ENCODE measurements at regions not wholly inside any gene's neighbourhood (a gene's known extent, or its start where the extent isn't known, plus 50 kb on each side); places are given as distances from the start of the nearest gene placed in this dataset.

- H3K4me1 ChIP-seq (ENCODE audit: insufficient read depth, low read length, poor library complexity, severe bottlenecking) = no peaks in the 10 kb centered on the region
- no peaks in the 10 kb centered on the region for H3K36me3 ChIP-seq (ENCODE audit: insufficient read depth, low read length)
- no peak overlapping the region for H3K4me2 ChIP-seq (ENCODE audit: low read length)
- BruUV-seq (replicated peaks) = no TSS peak
- ChIA-PET POLR2A (no interaction called here), CTCF (ENCODE audit: unreplicated experiment) (no interaction called here)
- DNase-seq (ENCODE audit: low spot score) = no peak
- H3K27ac ChIP-seq (ENCODE audit: low read depth, low read length, poor library complexity, severe bottlenecking) = no peak overlapping the region
- H3K9me2 ChIP-seq (ENCODE audit: insufficient read depth, low read length) = no peaks in the 10 kb centered on the region
- H4K20me1 ChIP-seq (ENCODE audit: insufficient read depth, low read length) = no peaks in the 10 kb centered on the region
- no peak overlapping the region for H2AFZ ChIP-seq (ENCODE audit: low read length)
- no peak for TF ChIP-seq CTCF (conservative IDR thresholded peaks at IDR 0.05; ENCODE audit: low read length)
- TF ChIP-seq EZH2phosphoT487 (IDR thresholded peaks at IDR 0.05; ENCODE audit: borderline replicate concordance, low read depth, low read length) = no peak
- intact Hi-C loops (cut with micrococcal nuclease; ENCODE audit: unreplicated experiment) = no loop called here
- H3K4me3 ChIP-seq (ENCODE audit: low read depth, low read length, poor library complexity, severe bottlenecking) = no peak overlapping the region
- H3K9me3 ChIP-seq (ENCODE audit: low read length) = no peaks in the 10 kb centered on the region
- no peaks in the 10 kb centered on the region for H3K79me2 ChIP-seq (ENCODE audit: insufficient read depth, low read depth, low read length)
These were observed 154.8 kb upstream of the TFPI start for GRCh38 chr2:187709065-187709464.

GRCh38 chr2:187710791-187711521 is 156.7 kb upstream of the TFPI start:
- Histone ChIP-seq H3K36me3 (ENCODE audit: insufficient read depth, low read length) (no peaks in the 10 kb centered on the region), H3K4me1 (ENCODE audit: insufficient read depth, low read length, poor library complexity, severe bottlenecking) (no peaks in the 10 kb centered on the region), H3K9me2 (ENCODE audit: insufficient read depth, low read length) (no peaks in the 10 kb centered on the region), H2AFZ (ENCODE audit: low read length) (no peak overlapping the region), H3K79me2 (ENCODE audit: insufficient read depth, low read depth, low read length) (no peaks in the 10 kb centered on the region), H4K20me1 (ENCODE audit: insufficient read depth, low read length) (no peaks in the 10 kb centered on the region), H3K9me3 (ENCODE audit: low read length) (no peaks in the 10 kb centered on the region), H3K4me2 (ENCODE audit: low read length) (no peak overlapping the region), H3K4me3 (ENCODE audit: low read depth, low read length, poor library complexity, severe bottlenecking) (no peak overlapping the region), H3K27ac (ENCODE audit: low read depth, low read length, poor library complexity, severe bottlenecking) (no peak overlapping the region)
- POLR2A ChIA-PET = interaction anchor here (1.3 kb wide), 1 partner anchor 8 kb away, joined by 4 read pairs; no protein-coding TSS in a partner anchor
- intact Hi-C loops (cut with micrococcal nuclease; ENCODE audit: unreplicated experiment) = no loop called here
- TF ChIP-seq EZH2phosphoT487 (IDR thresholded peaks at IDR 0.05; ENCODE audit: borderline replicate concordance, low read depth, low read length) (no peak), CTCF (conservative IDR thresholded peaks at IDR 0.05; ENCODE audit: low read length) (no peak)
- no TSS peak for BruUV-seq (replicated peaks)
- no peak for DNase-seq (ENCODE audit: low spot score)
- CTCF ChIA-PET (ENCODE audit: unreplicated experiment) = no interaction called here

DNA sequence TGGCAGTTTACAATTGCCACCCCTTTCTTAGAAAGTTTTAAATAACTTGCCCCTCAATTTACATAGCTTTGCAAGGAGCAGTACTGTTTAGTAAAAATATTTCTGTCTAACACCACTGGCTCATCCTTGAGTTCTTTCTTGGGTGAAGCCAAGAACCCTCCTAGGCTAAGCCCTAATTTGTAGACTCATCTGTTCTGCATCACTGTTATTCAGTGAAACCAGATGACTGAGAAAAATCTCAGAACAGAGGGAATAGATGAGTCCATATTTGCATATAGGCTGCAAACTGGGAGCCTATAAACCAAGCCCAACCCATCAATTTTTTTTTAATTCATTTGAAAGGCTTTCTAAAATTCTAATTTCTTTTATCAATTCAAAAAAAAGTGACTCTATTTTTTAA is 161.4 kb upstream of the TFPI start:
- ChIA-PET POLR2A (no interaction called here), CTCF (ENCODE audit: unreplicated experiment) (no interaction called here)
- H3K4me2 ChIP-seq (ENCODE audit: low read length) = no peak overlapping the region
- H3K27ac ChIP-seq (ENCODE audit: low read depth, low read length, poor library complexity, severe bottlenecking) = no peak overlapping the region
- H2AFZ ChIP-seq (ENCODE audit: low read length) = no peak overlapping the region
- no TSS peak for BruUV-seq (replicated peaks)
- intact Hi-C loops (cut with micrococcal nuclease; ENCODE audit: unreplicated experiment) = no loop called here
- no peaks in the 10 kb centered on the region for H3K9me2 ChIP-seq (ENCODE audit: insufficient read depth, low read length)
- H3K9me3 ChIP-seq (ENCODE audit: low read length) = no peaks in the 10 kb centered on the region
- no peaks in the 10 kb centered on the region for H3K36me3 ChIP-seq (ENCODE audit: insufficient read depth, low read length)
- no peaks in the 10 kb centered on the region for H3K4me1 ChIP-seq (ENCODE audit: insufficient read depth, low read length, poor library complexity, severe bottlenecking)
- H3K4me3 ChIP-seq (ENCODE audit: low read depth, low read length, poor library complexity, severe bottlenecking) = no peak overlapping the region
- H3K79me2 ChIP-seq (ENCODE audit: insufficient read depth, low read depth, low read length) = no peaks in the 10 kb centered on the region
- TF ChIP-seq EZH2phosphoT487 (IDR thresholded peaks at IDR 0.05; ENCODE audit: borderline replicate concordance, low read depth, low read length) (no peak), CTCF (conservative IDR thresholded peaks at IDR 0.05; ENCODE audit: low read length) (no peak)
- H4K20me1 ChIP-seq (ENCODE audit: insufficient read depth, low read length) = no peaks in the 10 kb centered on the region
- DNase-seq (ENCODE audit: low spot score) = no peak

All from OCI-LY7 (cell line).